Liver (tissue), 8 donors: ENCODE measurements at regions not wholly inside any gene's neighbourhood (a gene's known extent, or its start where the extent isn't known, plus 50 kb on each side); places are given as distances from the start of the nearest gene placed in this dataset.

Experiments
- DNase-seq: peaks from one replicate; pipeline ENCODE4 v3.0.0-alpha.2; 2017; ENCODE audit warnings: low spot score
- H3K27ac ChIP-seq, 2 donors: one replicate each; pipeline ENCODE4 v1.7.0; 2013; ENCODE audit warnings: inconsistent platforms in 2 of 2, low read length in 2 of 2, control low read depth in 1 of 2, low read depth in 1 of 2, mild to moderate bottlenecking in 1 of 2
- H3K27me3 ChIP-seq, 4 donors: one replicate each; pipeline versions ENCODE4 v1.6.1 to v1.7.0; 2013; ENCODE audit warnings: low read length in 3 of 4, inconsistent platforms in 1 of 4, mild to moderate bottlenecking in 1 of 4, moderate library complexity in 1 of 4; ENCODE audit not compliant: control insufficient read depth in 4 of 4, insufficient read depth in 4 of 4
- H3K36me3 ChIP-seq, 4 donors: one replicate each; pipeline versions ENCODE4 v1.6.1 to v1.7.0; 2013; ENCODE audit warnings: low read length in 3 of 4, mild to moderate bottlenecking in 3 of 4, low read depth in 1 of 4, moderate library complexity in 1 of 4; ENCODE audit not compliant: control insufficient read depth in 4 of 4, insufficient read depth in 3 of 4
- H3K4me1 ChIP-seq, 4 donors: one replicate each; pipeline versions ENCODE4 v1.6.1 to v1.7.0; 2013; ENCODE audit warnings: low read length in 3 of 4, mild to moderate bottlenecking in 3 of 4, moderate library complexity in 1 of 4; ENCODE audit not compliant: control insufficient read depth in 4 of 4, insufficient read depth in 4 of 4
- H3K4me3 ChIP-seq, 3 donors: one replicate each; pipeline versions ENCODE4 v1.6.1 to v1.7.0; 2013; ENCODE audit warnings: low read length in 3 of 3, control low read depth in 1 of 3, low read depth in 1 of 3, mild to moderate bottlenecking in 1 of 3
- H3K9ac ChIP-seq, 2 donors: one replicate each; pipeline ENCODE4 v1.7.0; 2013; ENCODE audit warnings: low read length in 2 of 2, mild to moderate bottlenecking in 2 of 2, moderate library complexity in 2 of 2, control low read depth in 1 of 2, low read depth in 1 of 2
- H3K9me3 ChIP-seq, 4 donors: one replicate each; pipeline versions ENCODE4 v1.6.1 to v1.7.0; 2013; ENCODE audit warnings: low read length in 3 of 4; ENCODE audit not compliant: control insufficient read depth in 4 of 4
- EGR1 ChIP-seq, 2 donors: IDR thresholded peaks; 2 replicates each; pipeline ENCODE4 v1.6.1; 2016 to 2018; ENCODE audit warnings: antibody characterized with exemption in 2 of 2, low read depth in 2 of 2
- FOXA1 ChIP-seq: IDR thresholded peaks from 2 replicates; pipeline ENCODE4 v1.6.1; 2016; ENCODE audit warnings: antibody characterized with exemption
- FOXA2 ChIP-seq: IDR thresholded peaks from 2 replicates; pipeline ENCODE4 v1.6.1; 2016; ENCODE audit warnings: antibody characterized with exemption
- GABPA ChIP-seq, 2 donors: IDR thresholded peaks in 1 of 2; conservative IDR thresholded peaks in 1 of 2; 2 replicates each; pipeline ENCODE4 v1.6.1; 2016; ENCODE audit warnings: antibody characterized with exemption in 2 of 2, mild to moderate bottlenecking in 1 of 2, moderate library complexity in 1 of 2
- HNF4A ChIP-seq, 2 donors: conservative IDR thresholded peaks; 2 replicates each; pipeline ENCODE4 v1.6.1; 2016; ENCODE audit warnings: antibody characterized with exemption in 2 of 2, mild to moderate bottlenecking in 2 of 2
- HNF4G ChIP-seq: IDR thresholded peaks from 2 replicates; pipeline ENCODE4 v1.6.1; 2016; ENCODE audit warnings: antibody characterized with exemption
- JUND ChIP-seq, 2 donors: IDR thresholded peaks; 2 replicates each; pipeline ENCODE4 v1.6.1; 2016; ENCODE audit warnings: antibody characterized with exemption in 2 of 2
- NR2F2 ChIP-seq: IDR thresholded peaks from 2 replicates; pipeline ENCODE4 v1.6.1; 2016; ENCODE audit warnings: antibody characterized with exemption
- RAD21 ChIP-seq, 2 donors: IDR thresholded peaks; 2 replicates each; pipeline ENCODE4 v1.6.1; 2016; ENCODE audit warnings: antibody characterized with exemption in 2 of 2, mild to moderate bottlenecking in 2 of 2
- RXRA ChIP-seq, 2 donors: IDR thresholded peaks; 2 replicates each; pipeline ENCODE4 v1.6.1; 2017 to 2018; ENCODE audit warnings: antibody characterized with exemption in 2 of 2, mild to moderate bottlenecking in 1 of 2
- SP1 ChIP-seq: IDR thresholded peaks from 2 replicates; pipeline ENCODE4 v1.6.1; 2018; ENCODE audit warnings: antibody characterized with exemption, mild to moderate bottlenecking
- TAF1 ChIP-seq: conservative IDR thresholded peaks from 2 replicates; pipeline ENCODE4 v1.6.1; 2016; ENCODE audit warnings: antibody characterized with exemption, mild to moderate bottlenecking
- YY1 ChIP-seq: IDR thresholded peaks from 2 replicates; pipeline ENCODE4 v1.6.1; 2016; ENCODE audit warnings: antibody characterized with exemption, mild to moderate bottlenecking
- WGBS: extraction: QIAGEN DNeasy Blood & Tissue Kit; methylation state at CpG from one replicate; pipeline ENCODE4 v1.1.7; 2013; 5-methylcytosine and 5-hydroxymethylcytosine counted together
- TF ChIP-seq, protein P1 (sequence below): IDR thresholded peaks from 2 replicates; pipeline ENCODE4 v1.6.1; 2016; ENCODE audit warnings: antibody characterized with exemption, mild to moderate bottlenecking
- TF ChIP-seq, protein P2 (sequence below): IDR thresholded peaks from 2 replicates; pipeline ENCODE4 v1.6.1; 2016; ENCODE audit warnings: antibody characterized with exemption
- TF ChIP-seq, protein P3 (sequence below): IDR thresholded peaks from 2 replicates; pipeline ENCODE4 v1.6.1; 2016; ENCODE audit warnings: antibody characterized with exemption
- TF ChIP-seq, protein P4 (sequence below): fragments of 150-350 bp; IDR thresholded peaks from 2 replicates; pipeline ENCODE4 v1.5.1; 2017; ENCODE audit warnings: improper control_type of control experiment, low read depth, low read length; ENCODE audit not compliant: missing input control
- TF ChIP-seq, protein P5 (sequence below): IDR thresholded peaks from 2 replicates; pipeline ENCODE4 v1.6.1; 2016; ENCODE audit warnings: antibody characterized with exemption
- donor health status: healthy.
- donor health status: healthy.
- donor health status: healthy.
- donor health status: healthy.
- donor health status: healthy.

DNA sequence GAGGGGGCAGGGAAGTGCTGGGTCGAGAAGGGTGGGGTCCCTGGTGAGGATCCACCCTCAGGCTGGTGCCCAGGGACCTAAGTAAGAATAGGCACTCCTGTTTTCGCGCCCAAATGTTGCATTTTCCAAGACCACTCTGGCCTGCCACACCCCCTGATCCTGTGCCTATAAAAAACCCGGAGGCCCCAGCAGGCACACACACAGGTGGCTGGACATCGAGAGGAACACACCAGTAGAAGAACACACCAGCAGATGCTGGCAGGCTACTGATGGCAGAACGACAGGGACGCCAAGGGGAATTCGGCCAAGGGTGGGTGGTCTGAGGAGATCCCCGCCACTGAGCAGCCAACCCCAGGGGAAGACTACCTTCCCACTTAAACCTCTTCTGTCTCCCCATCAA lies 633.9 kb upstream of the POT1 start:
- DNase-seq = no peak
- no peak for TF ChIP-seq GABPA (IDR thresholded peaks at IDR 0.05 in 1 of 2, conservative IDR thresholded peaks at IDR 0.05 in 1 of 2)
- no peak for TF ChIP-seq HNF4A (conservative IDR thresholded peaks at IDR 0.05)
- TF ChIP-seq, protein P1, sequence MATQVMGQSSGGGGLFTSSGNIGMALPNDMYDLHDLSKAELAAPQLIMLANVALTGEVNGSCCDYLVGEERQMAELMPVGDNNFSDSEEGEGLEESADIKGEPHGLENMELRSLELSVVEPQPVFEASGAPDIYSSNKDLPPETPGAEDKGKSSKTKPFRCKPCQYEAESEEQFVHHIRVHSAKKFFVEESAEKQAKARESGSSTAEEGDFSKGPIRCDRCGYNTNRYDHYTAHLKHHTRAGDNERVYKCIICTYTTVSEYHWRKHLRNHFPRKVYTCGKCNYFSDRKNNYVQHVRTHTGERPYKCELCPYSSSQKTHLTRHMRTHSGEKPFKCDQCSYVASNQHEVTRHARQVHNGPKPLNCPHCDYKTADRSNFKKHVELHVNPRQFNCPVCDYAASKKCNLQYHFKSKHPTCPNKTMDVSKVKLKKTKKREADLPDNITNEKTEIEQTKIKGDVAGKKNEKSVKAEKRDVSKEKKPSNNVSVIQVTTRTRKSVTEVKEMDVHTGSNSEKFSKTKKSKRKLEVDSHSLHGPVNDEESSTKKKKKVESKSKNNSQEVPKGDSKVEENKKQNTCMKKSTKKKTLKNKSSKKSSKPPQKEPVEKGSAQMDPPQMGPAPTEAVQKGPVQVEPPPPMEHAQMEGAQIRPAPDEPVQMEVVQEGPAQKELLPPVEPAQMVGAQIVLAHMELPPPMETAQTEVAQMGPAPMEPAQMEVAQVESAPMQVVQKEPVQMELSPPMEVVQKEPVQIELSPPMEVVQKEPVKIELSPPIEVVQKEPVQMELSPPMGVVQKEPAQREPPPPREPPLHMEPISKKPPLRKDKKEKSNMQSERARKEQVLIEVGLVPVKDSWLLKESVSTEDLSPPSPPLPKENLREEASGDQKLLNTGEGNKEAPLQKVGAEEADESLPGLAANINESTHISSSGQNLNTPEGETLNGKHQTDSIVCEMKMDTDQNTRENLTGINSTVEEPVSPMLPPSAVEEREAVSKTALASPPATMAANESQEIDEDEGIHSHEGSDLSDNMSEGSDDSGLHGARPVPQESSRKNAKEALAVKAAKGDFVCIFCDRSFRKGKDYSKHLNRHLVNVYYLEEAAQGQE = no peak
- TF ChIP-seq NR2F2 = no peak
- no peak for TF ChIP-seq JUND (IDR thresholded peaks at IDR 0.05)
- TF ChIP-seq, protein P2, sequence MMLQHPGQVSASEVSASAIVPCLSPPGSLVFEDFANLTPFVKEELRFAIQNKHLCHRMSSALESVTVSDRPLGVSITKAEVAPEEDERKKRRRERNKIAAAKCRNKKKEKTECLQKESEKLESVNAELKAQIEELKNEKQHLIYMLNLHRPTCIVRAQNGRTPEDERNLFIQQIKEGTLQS = no peak
- no peak for TF ChIP-seq EGR1 (IDR thresholded peaks at IDR 0.05; ENCODE audit: low read depth in 2 of 2)
- TF ChIP-seq SP1 = no peak
- TF ChIP-seq FOXA1 = no peak
- no peak for TF ChIP-seq HNF4G
- TF ChIP-seq RXRA (IDR thresholded peaks at IDR 0.05) = no peak
- TF ChIP-seq, protein P3, sequence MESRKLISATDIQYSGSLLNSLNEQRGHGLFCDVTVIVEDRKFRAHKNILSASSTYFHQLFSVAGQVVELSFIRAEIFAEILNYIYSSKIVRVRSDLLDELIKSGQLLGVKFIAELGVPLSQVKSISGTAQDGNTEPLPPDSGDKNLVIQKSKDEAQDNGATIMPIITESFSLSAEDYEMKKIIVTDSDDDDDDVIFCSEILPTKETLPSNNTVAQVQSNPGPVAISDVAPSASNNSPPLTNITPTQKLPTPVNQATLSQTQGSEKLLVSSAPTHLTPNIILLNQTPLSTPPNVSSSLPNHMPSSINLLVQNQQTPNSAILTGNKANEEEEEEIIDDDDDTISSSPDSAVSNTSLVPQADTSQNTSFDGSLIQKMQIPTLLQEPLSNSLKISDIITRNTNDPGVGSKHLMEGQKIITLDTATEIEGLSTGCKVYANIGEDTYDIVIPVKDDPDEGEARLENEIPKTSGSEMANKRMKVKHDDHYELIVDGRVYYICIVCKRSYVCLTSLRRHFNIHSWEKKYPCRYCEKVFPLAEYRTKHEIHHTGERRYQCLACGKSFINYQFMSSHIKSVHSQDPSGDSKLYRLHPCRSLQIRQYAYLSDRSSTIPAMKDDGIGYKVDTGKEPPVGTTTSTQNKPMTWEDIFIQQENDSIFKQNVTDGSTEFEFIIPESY = no peak
- no peak for TF ChIP-seq TAF1
- TF ChIP-seq YY1 = no peak
- TF ChIP-seq FOXA2 = no peak
- TF ChIP-seq, protein P4, sequence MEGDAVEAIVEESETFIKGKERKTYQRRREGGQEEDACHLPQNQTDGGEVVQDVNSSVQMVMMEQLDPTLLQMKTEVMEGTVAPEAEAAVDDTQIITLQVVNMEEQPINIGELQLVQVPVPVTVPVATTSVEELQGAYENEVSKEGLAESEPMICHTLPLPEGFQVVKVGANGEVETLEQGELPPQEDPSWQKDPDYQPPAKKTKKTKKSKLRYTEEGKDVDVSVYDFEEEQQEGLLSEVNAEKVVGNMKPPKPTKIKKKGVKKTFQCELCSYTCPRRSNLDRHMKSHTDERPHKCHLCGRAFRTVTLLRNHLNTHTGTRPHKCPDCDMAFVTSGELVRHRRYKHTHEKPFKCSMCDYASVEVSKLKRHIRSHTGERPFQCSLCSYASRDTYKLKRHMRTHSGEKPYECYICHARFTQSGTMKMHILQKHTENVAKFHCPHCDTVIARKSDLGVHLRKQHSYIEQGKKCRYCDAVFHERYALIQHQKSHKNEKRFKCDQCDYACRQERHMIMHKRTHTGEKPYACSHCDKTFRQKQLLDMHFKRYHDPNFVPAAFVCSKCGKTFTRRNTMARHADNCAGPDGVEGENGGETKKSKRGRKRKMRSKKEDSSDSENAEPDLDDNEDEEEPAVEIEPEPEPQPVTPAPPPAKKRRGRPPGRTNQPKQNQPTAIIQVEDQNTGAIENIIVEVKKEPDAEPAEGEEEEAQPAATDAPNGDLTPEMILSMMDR = no peak
- no peak for TF ChIP-seq RAD21 (IDR thresholded peaks at IDR 0.05)
- TF ChIP-seq, protein P5, sequence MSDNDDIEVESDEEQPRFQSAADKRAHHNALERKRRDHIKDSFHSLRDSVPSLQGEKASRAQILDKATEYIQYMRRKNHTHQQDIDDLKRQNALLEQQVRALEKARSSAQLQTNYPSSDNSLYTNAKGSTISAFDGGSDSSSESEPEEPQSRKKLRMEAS = no peak
- WGBS = 74% methylated on average over 9 of the region's 9 CpGs
- Histone ChIP-seq H3K27ac (no peak overlapping the region), H3K4me1 (no peaks in the 10 kb centered on the region), H3K9me3 (no peaks in the 10 kb centered on the region), H3K36me3 (no peaks in the 10 kb centered on the region), H3K27me3 (no peaks in the 10 kb centered on the region), H3K9ac (no peak overlapping the region), H3K4me3 (no peak overlapping the region)
